ENCODE measurements at regions not wholly inside any gene's neighbourhood (a gene's known extent, or its start where the extent isn't known, plus 50 kb on each side); places are given as distances from the start of the nearest gene placed in this dataset.

DNA sequence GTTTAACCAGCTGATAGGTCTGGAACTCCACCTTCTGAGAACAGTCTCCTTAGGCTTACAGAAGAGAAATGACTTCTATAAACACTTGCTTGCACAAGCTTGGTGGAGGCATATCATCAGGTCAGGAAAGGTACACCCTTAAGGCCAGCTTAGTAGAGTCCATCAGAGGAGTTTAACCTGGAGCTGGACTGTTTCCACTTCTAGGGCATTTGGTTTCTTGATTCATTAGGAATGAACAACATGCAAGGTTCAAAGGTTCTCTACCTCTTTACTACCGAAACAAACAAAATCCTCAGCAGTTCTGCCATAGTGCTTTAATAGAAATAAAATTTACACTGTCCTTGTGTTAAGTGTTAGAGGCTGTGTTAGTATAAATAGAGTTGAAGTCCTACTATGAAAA lies 171.4 kb upstream of the NPY2R start:
- TF ChIP-seq CTCF (IDR thresholded peaks at IDR 0.05), result no peak
- no peak for TF ChIP-seq EZH2phosphoT487 (IDR thresholded peaks at IDR 0.05)
